T-helper 9 cell (primary cell): ENCODE measurements at regions not wholly inside any gene's neighbourhood (a gene's known extent, or its start where the extent isn't known, plus 50 kb on each side); places are given as distances from the start of the nearest gene placed in this dataset.

Source experiments
- DNase-seq: peaks from one replicate; pipeline ENCODE4 v3.0.0-alpha.2; 2020

DNA sequence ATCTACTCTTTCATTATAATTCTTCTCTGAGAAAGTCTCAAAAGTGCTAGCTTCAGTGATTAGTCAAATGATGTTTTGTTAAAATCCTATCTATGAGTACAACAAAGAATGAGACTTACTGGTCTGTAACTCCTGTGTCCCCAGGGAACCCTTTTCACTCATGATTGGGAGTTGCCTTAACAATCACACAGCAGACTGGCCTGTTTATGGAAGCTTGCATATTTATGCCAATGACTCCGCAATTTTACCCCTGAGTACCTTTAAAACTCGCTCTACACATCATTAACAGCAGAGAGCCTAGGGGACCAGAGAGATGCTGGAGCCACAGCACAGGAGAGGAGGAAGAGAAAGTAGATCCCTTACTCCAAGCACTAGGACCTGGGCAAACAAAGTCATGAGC is 628.1 kb downstream of the IGSF11 start:
- no peak for DNase-seq

DNA sequence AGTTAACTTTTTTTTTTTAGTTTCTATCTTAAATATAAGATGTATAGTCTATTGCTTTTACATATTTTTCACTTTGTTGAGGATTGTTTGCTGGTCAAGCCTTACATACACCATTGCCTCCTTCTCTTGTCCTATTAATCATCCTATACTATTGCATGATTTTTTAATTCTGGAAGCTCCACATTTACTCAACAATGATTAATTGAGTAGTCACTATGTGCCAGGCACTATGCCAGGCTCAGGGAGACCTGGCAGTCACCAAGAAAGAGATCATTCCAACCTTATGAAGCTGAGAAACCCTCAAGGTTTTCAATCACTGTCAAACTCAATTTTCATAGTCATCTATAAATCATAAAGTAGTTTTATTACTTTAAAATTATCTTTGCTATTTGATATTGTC is 626.2 kb downstream of the IGSF11 start:
- DNase-seq: no peak

DNA sequence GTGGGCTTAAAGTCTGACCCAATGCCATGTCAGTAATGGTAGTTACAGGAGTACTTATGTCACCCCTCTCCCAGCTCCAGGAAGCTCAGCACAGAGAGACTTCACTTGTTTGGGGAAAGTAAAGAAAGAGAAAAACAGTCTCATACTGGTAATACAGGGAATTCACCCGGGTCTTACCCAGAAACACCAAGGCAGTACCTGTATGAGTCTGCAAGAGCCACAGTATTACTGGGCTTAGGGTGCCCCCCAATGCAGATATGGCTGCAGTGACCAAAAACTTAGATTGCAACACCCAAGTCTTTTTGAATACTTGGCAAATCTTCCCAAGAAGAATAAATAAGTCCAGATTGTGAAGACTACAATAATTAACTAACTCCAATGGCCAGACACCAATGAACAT is 622.1 kb downstream of the IGSF11 start:
- DNase-seq: no peak

DNA sequence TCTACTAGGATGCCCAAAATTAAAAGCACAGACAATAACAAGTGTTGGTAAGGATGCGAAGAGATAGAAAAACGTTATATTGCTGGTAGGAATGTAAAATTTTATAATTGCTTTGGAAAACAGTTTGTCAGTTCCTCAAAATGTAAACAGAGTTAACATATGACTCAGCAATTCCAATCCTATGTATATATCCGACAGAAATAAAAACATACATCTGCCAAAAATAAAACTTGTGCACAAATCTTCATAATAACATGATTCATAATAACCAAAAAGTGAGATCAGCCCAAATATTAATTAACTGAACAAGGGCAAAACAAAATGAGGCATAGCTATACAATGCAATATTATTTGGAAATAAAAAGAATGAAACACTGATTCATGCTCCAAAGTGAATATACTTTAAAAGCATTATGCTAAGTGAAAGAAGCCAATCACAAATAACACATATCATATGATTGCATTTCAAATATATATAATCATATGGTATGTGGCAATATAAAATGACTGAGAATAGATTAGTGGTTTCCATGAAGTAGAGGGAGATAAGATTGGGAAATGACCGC is 609.3 kb downstream of the IGSF11 start:
- no peak for DNase-seq

DNA sequence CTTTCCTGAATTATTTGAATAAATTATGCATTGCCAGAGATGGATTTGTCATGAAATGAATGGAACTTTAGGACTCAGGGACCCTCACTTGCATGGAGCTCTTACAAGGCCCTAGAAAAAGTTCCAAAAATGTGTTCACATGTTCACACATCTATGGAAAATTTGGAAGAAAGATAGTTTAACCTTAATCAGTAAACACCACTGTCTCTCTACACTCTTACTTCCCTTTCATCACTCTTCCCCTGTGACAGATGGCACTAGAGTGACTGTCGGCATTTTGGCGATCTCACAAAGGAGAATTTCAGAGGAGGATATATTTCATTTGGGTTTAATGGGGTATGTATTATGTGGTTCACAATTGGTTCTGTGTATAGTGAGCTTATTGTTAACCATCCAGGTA is 600.8 kb downstream of the IGSF11 start:
- no peak for DNase-seq

DNA sequence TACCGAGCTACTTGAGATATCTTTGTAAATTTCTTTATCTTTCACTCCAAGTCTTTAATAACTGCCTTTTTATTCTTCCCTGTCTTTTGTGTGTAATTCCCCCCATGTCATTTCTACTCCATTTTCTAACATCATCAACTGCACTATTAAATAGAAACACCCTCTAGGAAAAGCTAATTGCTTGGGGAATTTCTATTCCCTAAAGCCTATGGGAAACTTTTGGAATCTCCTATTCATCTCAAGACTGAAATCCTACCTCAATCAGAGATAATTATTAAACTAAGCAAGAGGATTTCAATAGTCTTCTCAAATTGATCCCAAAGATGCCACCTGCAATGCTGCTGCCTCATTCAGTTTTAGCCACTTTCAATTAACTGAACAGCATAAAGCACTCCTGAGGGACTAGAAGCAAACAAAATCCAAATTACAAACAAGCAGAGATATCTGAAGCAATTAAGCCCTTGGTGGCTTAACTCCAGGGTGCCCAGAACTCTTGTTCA is 598.7 kb downstream of the IGSF11 start:
- DNase-seq: no peak

DNA sequence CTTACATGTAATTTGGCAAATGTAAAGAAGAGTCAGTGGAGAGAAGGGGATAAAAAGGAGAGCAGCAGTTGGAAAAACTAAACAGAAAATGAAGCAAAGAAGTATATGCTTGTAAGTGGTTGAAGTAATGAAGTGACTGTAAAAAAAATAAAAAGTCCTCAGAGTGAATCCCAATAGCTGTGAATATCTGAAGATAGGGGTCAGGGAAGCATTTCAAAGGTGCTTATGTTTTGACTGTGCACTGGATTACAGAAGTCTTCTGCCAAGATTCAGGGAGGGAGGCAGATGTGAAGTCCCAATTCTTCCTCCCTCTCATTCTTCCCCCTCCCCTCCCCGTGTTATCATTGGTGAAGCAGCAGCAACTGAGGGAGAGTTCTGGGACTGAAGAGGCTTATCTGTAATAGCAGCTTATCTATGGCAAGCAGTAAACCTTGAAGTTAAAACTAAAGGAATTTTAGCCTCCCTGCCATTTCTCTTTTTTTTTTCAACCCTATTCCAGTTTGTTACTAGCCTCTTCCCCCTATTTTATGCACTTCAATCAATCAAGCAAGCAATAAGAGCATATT is 597.9 kb downstream of the IGSF11 start:
- no peak for DNase-seq

DNA sequence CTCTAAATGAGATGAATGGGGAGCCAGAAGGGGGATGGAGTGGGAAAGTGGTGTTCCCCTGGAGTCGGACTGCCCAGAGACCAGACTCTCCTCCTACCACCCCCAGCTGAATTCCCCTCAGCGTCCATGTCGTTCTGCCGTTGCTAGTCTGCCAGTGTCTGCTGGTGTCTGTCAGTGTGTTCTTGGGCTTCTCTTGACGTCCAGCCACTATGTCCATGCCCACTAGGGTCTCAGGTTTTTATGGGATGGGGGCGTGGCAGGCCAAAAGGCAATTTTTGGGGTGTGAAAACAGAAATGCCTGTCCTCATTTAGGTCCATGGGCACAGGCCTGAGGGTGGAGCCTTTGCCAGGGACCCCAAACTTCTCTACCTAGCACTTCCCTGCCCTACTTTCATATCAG is 589.6 kb downstream of the IGSF11 start:
- no peak for DNase-seq

DNA sequence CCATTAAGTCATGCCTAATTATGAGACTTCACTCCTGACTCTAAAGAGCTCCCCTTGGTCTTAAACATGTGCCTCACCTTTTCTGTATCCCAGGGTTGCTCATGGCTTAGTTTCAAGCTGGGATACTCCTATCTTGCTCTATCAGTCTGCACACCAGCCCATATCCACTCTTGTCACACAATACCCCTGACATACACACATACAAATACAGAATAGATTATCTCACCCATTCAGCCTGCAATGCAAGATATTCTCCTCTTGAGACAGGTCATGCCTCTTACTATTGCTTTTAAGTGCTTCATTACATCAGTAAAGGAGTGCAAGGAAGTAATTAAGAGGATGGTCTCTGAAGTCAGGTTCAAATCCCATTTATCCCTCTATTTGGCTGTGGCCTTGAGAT is 587.3 kb downstream of the IGSF11 start:
- no peak for DNase-seq

DNA sequence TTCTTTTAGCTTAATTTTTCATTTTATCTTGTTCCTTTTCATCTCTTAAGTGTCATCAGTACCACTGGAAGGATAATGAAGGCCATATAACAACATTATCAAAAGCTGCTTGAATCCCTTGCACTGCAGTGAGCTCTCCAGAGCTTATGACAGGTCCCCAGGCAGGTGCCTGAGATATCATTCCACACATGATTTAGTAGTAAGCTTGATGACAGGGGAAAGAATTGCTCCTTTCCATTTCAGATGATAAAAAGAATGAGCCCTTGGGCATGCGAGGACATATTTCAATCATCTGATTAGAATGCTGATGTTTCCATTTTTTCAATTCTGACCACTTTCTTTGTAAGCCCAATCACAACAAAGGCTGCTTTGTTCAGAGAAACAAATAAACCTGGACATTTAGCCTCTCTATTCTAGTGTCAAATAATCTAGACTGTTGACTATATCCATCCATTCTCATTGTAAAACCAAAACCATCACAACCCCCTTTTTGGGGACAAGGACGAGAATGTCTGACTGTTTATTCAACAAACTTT is 567.8 kb downstream of the IGSF11 start:
- DNase-seq: no peak

DNA sequence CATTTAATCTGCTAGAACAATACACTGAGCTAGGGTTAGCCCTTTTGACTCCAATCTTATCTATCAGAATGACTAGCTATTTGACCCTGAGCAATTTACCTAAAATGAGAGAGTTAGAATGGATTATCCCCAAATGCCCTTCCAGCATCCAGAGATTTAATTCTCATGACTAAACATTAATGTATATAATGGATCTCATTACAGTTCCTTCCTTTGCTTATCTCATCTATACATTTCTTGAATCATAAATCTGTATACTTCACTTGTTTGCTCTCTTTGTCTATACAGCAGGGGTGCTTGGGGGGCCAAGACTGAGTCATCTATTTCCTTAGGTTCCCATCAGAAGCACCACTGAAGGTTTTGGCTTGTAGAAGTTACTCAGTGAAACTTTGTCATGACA is 565.8 kb downstream of the IGSF11 start:
- no peak for DNase-seq

DNA sequence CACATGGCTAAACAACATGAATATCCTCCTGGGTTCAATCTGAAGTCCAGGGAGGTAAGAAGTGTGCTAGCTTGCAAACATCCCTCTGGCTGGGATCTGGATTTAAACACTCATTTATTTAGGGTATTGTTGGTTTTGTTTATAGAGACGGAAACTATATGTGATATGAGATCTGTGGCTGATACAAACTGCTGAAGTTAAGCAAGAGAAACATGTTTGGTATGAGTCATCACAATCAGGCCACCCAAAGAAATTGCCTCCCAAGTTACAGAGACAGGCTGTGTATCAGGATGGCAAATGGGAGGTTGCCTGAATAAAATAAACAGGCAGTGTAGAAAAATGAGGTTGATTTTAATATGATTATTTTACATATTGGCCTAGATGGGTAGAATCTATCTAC is 562.1 kb downstream of the IGSF11 start:
- DNase-seq: no peak

DNA sequence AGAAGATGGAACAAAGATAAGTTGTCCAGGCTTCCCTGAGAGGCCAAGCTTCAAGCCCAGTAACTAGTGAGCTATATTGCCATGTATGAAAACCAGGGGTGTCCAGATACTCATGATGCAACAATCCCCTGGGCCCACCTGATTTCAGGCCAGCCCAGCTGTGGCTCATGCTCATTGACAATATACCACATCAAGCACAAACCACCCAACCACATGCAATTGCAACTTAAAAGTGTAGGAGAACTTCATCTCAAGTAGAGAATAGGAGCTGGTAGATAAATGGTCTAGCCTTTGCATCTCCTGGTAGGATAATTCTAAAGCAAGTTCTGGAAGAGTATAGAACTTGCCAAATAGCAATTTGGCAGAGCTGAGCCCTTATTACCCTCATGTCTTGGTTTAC is 561.3 kb downstream of the IGSF11 start:
- no peak for DNase-seq

DNA sequence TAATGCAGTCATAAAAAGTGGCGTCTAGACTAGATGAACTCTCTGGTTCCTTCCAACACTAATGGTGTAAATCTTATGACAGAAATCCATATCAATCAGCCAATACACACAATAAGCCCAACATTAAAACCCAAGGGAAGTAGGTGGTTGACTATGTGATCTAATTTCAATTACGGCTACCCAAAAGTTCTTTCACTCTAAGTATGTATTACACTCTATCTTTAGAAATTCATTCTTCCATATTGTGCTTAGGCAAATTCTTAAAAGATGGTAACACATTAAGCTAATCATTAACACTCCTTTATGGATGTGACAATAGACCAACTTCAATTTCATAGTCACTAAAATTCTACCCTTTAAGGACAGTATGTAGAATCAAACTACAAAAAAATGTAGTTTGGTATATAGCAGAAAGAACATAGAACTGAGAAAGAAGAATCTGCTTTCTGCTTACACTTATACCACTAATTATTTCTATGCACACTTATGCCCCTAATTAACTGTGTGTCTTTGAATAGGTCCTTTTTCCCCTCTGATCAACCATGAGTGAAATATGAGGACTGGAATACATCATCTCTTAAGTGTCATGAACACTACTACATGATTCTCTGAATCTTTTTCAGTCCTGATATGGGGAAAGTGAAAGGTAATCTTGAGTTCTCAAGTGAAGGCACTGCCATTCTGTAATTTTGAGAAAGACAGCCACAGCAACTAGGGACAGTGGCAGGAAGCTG is 557.6 kb downstream of the IGSF11 start:
- no peak for DNase-seq

DNA sequence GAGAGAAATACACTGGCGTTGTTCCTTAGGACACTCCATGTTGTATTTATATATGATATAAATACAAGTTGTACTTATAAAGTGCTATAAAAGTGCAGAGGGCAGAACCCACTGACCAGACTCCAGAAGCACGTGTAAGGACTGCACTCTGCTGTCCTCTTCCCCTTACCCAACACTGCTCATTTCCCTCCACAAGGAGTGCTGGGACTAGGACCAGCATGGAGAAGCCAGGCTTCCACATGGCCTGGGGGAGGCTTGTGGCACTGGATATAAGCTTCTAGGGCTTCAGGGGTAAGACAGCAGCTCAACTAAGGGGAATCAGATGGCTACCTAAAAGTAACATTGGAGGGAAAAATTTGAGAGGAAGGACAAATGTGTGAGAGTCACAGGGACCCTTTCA is 556.9 kb downstream of the IGSF11 start:
- DNase-seq: no peak

DNA sequence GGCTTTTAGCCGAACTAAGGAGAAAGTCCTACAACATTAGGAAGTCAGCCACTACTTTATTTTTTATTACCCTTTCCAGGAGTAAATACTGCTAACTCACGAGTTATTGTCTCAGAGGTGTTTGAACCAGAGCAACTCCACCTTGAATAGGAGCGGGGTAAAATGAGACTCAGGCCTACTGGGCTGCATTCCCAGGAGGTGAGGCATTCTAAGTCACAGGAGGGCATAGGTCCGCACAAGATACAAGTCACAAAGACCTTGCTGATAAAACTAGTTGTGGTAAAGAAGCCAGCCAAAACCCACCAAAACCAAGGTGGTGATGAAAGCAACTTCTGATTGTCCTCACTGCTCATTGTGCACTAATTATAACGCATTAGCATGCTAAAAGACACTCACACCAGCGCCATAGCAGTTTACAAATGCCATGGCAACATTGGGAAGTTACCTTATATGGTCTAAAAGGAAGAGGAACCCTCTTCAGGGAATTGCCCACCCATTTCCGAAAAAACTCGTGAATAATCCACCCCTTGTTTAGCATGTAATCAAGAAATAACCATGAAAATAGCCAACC is 555.9 kb downstream of the IGSF11 start:
- DNase-seq: no peak

DNA sequence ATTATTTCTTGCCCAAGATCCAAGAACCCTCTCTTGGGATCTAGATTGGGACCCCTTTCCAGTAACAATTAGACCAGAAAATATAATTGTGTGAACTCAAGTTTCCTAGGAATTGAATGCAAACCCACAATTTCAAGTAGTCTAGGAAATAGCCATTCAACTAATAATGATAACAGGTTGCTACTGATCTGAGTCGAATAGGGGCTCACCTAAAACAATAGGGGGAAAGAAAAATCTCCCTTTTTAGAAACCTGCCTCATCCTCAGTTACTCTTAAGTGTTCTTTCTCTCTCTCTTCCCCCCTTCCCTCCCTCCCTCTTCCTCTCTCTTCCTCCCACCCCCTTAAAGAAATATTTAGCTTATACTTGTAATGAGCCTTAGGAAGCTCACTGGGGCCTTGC is 555.3 kb downstream of the IGSF11 start:
- DNase-seq: no peak

DNA sequence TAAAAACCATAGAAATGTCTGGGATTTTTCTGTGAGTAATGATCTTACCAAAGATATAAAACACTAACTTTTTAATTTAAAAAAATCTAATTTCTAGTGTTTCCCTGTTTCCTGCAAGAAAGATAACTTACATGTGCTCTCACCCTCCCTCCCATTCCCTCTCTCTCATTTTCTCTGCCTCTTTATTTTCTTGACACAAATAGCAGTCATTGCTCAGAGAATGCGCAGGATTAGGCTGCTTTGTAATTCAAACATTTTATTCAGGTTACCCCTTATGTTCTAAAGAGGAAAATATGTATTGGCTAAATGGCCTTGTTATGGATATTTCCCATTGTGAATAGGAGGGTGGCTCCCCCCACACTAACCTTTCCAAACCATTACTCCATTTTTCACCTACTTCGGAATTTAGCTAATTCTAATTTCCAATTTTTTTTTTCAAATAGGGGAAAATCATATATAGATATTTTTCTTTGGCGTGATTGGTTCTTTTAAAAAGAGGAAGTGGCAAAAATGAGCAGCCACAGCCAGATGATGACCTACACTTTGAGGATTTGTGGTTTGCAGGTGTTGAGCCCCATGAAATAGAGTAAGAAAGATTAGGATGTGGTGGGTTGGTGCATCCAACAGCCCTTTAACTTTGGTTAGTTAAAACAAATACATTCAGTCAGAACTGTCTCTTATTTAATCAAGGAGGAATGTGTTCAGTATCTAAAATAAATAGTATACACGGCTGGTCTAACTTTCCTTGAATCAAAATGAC is 554.4 kb downstream of the IGSF11 start:
- no peak for DNase-seq

DNA sequence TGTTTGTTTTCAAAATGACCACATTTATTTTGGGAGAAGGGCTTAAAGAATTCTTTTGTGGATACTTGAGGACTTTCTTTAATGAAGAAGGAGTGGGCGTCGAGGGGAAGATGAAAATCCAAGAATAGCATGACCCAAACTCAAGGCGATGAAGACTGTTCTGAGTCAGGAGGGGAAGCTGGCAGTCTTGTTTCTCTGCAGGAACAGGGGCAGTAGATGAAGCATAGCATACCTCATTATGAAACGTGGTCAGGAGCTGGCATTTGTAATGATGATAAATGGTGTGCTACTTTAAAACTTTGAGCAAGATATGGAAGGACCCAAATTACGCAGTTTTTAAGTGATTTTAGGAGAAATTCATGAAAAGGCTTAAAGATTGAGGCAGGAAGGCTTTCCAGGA is 549.0 kb downstream of the IGSF11 start:
- no peak for DNase-seq

DNA sequence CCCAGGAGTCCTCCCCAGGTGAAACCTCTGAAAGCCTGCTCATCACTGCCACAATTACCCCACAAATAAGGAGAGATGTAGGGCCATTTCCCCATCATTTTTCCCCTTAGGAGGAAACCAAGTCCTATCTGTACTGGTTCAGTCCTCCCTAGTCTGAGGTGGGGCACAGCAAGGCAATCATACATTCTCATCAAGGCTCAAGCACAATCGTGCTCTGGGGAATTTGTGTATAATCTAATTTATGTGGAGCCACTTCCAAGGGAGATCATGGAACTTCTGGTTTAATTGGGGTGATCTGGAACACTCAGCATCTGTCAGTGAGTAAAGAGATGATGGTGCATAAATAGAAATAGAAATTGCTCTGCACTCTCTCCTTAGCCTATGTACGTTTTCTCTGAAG is 546.9 kb downstream of the IGSF11 start:
- DNase-seq: no peak

DNA sequence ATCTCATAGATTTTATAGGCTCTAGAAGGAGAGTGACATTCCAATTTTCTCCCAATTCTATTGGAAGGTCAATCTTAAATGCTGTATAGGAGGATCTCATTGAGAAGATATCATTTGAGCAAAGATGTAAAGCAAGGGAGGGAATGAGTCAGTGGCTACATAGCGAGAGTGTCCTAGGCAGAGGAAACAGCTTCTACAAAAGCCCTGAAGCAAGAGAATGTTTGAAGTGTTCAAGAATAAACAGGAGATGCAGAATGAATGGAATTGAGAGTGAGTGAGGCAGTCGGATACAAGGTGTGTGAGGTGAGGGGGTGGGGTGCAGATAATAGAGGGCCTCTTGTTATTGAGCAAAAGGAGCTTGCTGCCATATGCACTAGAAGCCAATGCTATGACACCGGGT is 545.9 kb downstream of the IGSF11 start:
- no peak for DNase-seq

DNA sequence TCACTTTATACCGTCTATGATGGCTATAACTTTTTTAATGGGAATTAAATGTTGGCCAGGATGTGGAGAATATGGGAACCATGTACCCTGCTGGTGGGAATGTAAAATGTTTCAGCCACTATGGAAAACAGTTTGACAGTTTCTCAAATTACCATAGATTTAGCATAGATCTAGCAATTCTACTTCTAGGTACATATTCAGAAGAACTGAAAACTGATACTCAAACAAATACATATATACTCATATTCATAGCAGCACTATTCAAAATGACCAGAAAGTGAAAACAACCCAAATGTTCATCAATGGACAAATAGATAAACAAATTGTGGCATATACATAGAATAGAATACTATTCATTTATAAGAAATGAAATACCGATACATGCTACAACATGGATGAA is 539.4 kb downstream of the IGSF11 start:
- no peak for DNase-seq

DNA sequence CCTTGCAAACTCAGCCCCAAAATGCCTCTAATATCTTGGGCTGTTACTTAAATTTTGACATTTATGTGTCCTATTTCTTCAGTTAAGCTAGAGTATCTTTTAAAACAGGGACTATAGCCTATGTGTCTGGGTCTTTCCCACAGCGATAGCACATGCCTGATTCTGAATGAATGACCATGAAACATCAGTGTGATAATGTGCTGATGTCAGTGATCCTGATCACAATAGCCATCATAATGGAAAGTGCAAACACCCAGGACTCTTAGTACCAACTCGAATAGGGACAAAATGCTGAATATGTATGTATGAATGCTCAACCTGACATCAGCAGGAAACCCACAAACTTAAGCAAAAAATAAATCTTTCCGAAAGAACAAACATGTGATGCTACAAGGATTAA is 537.4 kb downstream of the IGSF11 start:
- DNase-seq: no peak
